ENCODE measurements at regions not wholly inside any gene's neighbourhood (a gene's known extent, or its start where the extent isn't known, plus 50 kb on each side); places are given as distances from the start of the nearest gene placed in this dataset.

GRCh38 chr3:18900994-18901393, 247.3 kb upstream of the KCNH8 start:
- no peak for DNase-seq
- Histone ChIP-seq H3K27me3 (no peaks in the 10 kb centered on the region), H3K4me1 (replicated peaks in 1 of 2) (no peaks in the 10 kb centered on the region), H3K36me3 (replicated peaks in 1 of 2) (no peaks in the 10 kb centered on the region), H3K9me3 (replicated peaks in 1 of 3) (no peaks in the 10 kb centered on the region), H3K27ac (no peak overlapping the region), H3K4me3 (no peak overlapping the region)
- 14 to 22% (median 18%) methylated on average over 3 of the region's 3 CpGs for WGBS, 4 donors
- intact Hi-C loops (cut with DNase I), result no loop called here
- TF ChIP-seq CTCF (IDR thresholded peaks at IDR 0.05), result no peak
- no peak for TF ChIP-seq POLR2A (IDR thresholded peaks at IDR 0.05)

- Histone ChIP-seq H3K4me3 (no peak overlapping the region), H3K36me3 (replicated peaks in 1 of 2) (no peaks in the 10 kb centered on the region), H3K27ac (no peak overlapping the region), H3K4me1 (replicated peaks in 1 of 2) (no peaks in the 10 kb centered on the region), H3K27me3 (no peaks in the 10 kb centered on the region), H3K9me3 (replicated peaks in 1 of 3) (no peaks in the 10 kb centered on the region)
- intact Hi-C loops (cut with DNase I), result no loop called here
- no peak for DNase-seq
- WGBS, 4 donors, result 39 to 49% (median 48%) methylated on average over 1 of the region's 1 CpG
- TF ChIP-seq POLR2A (IDR thresholded peaks at IDR 0.05) (no peak), CTCF (IDR thresholded peaks at IDR 0.05) (no peak)
Observed at GRCh38 chr3:18898911-18899310, 249.4 kb upstream of the KCNH8 start.

GRCh38 chr3:18892756-18893155, 255.6 kb upstream of the KCNH8 start:
- Histone ChIP-seq H3K4me3 (no peak overlapping the region), H3K9me3 (replicated peaks in 1 of 3) (no peaks in the 10 kb centered on the region), H3K27ac (no peak overlapping the region), H3K4me1 (replicated peaks in 1 of 2) (no peaks in the 10 kb centered on the region), H3K36me3 (replicated peaks in 1 of 2) (no peaks in the 10 kb centered on the region), H3K27me3 (no peaks in the 10 kb centered on the region)
- no peak for DNase-seq
- WGBS, 4 donors, result 48 to 63% (median 55%) methylated on average over 1 of the region's 1 CpG
- no peak for TF ChIP-seq CTCF (IDR thresholded peaks at IDR 0.05)
- no peak for TF ChIP-seq POLR2A (IDR thresholded peaks at IDR 0.05)
- intact Hi-C loops (cut with DNase I), result no loop called here

- DNase-seq, result no peak
- intact Hi-C loops (cut with DNase I), result no loop called here
- H3K4me3 ChIP-seq, result no peak overlapping the region
- H3K27ac ChIP-seq, result no peak overlapping the region
- no peaks in the 10 kb centered on the region for H3K9me3 ChIP-seq (replicated peaks in 1 of 3)
- H3K27me3 ChIP-seq, result no peaks in the 10 kb centered on the region
- no peaks in the 10 kb centered on the region for H3K36me3 ChIP-seq (replicated peaks in 1 of 2)
- WGBS, 4 donors, result 83 to 86% (median 85%) methylated on average over 2 of the region's 2 CpGs
- no peaks in the 10 kb centered on the region for H3K4me1 ChIP-seq (replicated peaks in 1 of 2)
- TF ChIP-seq CTCF (IDR thresholded peaks at IDR 0.05) (no peak), POLR2A (IDR thresholded peaks at IDR 0.05) (no peak)
Observed at GRCh38 chr3:18892047-18892446, 256.3 kb upstream of the KCNH8 start.

All from adrenal gland (tissue), 9 donors.